ENCODE measurements at regions not wholly inside any gene's neighbourhood (a gene's known extent, or its start where the extent isn't known, plus 50 kb on each side); places are given as distances from the start of the nearest gene placed in this dataset.

DNA sequence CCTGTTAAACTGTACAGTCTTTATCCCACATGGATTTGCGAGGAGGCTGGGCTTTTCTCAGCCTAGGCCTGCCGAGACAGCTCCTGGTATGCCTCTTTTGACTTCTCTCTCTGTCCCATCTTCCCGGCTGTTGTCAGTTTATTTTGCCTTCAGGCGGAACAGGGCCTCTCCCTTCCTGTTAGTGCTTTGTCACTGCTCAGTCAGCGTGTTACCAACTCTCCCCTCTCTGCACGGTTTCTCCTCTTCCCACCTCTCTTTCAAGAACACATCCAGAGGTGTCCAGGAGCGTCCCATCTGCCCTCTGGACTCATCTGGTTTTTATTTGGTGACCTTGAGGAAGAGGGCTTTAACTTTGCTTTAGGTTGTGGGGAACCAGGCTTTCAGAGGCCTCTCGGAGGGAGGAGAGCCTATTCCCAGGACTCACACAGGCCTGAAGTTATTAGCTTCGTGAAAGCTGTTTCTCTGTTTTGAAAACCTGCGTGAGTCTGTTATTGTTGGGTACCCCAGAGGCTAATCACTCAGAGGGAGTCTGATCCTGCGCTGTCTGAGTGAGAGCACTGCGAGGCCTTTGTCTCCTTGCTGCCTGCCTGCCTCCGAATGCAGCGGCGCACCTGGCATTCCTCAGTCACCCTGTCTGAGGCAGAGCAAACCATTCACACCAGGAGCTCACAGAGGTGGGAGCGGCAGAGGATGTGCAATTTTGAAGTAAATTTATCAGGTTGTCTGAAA, 234.4 kb upstream of the MPDZ start:
- TF ChIP-seq, protein P1, sequence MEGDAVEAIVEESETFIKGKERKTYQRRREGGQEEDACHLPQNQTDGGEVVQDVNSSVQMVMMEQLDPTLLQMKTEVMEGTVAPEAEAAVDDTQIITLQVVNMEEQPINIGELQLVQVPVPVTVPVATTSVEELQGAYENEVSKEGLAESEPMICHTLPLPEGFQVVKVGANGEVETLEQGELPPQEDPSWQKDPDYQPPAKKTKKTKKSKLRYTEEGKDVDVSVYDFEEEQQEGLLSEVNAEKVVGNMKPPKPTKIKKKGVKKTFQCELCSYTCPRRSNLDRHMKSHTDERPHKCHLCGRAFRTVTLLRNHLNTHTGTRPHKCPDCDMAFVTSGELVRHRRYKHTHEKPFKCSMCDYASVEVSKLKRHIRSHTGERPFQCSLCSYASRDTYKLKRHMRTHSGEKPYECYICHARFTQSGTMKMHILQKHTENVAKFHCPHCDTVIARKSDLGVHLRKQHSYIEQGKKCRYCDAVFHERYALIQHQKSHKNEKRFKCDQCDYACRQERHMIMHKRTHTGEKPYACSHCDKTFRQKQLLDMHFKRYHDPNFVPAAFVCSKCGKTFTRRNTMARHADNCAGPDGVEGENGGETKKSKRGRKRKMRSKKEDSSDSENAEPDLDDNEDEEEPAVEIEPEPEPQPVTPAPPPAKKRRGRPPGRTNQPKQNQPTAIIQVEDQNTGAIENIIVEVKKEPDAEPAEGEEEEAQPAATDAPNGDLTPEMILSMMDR (IDR thresholded peaks at IDR 0.05): no peak
- TF ChIP-seq EP300 (IDR thresholded peaks at IDR 0.05): no peak

Data from stomach (tissue), 4 donors.